LNCAP (cell line): ENCODE measurements at regions not wholly inside any gene's neighbourhood (a gene's known extent, or its start where the extent isn't known, plus 50 kb on each side); places are given as distances from the start of the nearest gene placed in this dataset.

ENCODE experiments used
- TF ChIP-seq, protein P1 (sequence below): fragments of 450-650 bp; IDR thresholded peaks from 2 replicates; pipeline ENCODE4 v1.5.1; 2017; ENCODE audit warnings: mild to moderate bottlenecking

DNA sequence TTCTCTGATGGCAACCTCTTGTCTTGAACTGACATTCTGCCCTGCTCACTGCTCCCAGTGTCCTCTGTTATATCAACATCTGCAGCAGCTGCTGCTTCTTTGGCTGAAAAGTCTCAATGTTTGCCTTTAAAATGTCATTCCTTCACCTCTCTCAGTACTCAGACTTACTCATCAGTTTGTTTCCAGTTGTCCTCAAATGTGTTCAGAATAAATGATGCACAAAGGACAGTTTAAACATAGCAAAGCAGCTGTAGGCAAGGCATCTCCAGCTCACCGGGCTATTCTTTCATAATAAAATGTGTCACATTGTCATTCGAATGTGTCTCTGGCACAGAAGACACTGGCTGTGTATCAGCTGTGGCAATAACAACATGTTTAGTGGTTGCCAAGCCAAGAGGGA lies 590.9 kb upstream of the ZNF608 start:
- TF ChIP-seq, protein P1, sequence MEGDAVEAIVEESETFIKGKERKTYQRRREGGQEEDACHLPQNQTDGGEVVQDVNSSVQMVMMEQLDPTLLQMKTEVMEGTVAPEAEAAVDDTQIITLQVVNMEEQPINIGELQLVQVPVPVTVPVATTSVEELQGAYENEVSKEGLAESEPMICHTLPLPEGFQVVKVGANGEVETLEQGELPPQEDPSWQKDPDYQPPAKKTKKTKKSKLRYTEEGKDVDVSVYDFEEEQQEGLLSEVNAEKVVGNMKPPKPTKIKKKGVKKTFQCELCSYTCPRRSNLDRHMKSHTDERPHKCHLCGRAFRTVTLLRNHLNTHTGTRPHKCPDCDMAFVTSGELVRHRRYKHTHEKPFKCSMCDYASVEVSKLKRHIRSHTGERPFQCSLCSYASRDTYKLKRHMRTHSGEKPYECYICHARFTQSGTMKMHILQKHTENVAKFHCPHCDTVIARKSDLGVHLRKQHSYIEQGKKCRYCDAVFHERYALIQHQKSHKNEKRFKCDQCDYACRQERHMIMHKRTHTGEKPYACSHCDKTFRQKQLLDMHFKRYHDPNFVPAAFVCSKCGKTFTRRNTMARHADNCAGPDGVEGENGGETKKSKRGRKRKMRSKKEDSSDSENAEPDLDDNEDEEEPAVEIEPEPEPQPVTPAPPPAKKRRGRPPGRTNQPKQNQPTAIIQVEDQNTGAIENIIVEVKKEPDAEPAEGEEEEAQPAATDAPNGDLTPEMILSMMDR = no peak

GRCh38 chr5:125338440-125339174 lies 592.2 kb upstream of the ZNF608 start:
- TF ChIP-seq, protein P1 = no peak

GRCh38 chr5:125341436-125341835 lies 595.0 kb upstream of the ZNF608 start:
- TF ChIP-seq, protein P1 = no peak

DNA sequence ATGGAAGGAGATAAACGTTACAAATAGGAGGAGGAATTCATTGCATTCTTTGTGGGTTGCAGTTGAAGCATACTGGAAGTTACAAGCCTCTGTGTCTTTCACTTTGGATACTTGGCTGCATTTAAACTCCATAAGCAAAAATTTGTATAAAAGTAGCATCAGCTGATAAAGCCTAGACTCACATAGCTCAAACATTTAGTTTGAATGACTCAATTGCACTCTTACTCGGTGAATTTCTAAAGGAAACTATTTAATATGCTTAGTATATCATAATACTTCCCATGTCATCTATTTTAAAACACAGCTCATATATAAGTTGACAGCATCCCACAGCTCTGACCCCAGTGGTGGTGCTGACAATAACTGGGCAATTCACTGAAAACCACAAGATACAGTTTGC lies 596.6 kb upstream of the ZNF608 start:
- TF ChIP-seq, protein P1 = no peak

DNA sequence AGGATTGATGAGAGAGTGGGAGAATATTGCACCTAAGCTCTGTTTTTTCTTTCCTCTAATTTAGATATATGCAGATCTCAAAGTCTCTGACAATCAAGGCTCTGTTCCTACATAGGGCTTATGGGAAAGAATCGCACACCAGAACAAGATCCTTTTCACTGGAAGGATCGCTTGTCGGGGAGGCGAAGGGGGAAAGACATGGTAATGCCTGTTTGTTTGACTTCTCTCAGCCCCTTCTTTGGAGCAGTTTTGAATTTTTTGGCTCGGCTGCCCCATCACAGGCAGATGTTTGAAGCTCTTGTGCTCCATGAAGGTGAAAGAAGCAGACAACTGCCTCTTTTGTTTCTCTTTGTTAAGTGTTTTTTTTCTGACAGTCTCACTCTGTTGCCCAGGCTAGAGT lies 599.9 kb upstream of the ZNF608 start:
- TF ChIP-seq, protein P1 = no peak

- TF ChIP-seq, protein P1 = no peak
These were observed 601.8 kb upstream of the ZNF608 start for GRCh38 chr5:125348221-125348692.

- TF ChIP-seq, protein P1 = no peak
These were observed 602.7 kb upstream of the ZNF608 start for GRCh38 chr5:125348936-125349831.
